NCI-H1694 (cell line): ENCODE measurements at regions not wholly inside any gene's neighbourhood (a gene's known extent, or its start where the extent isn't known, plus 50 kb on each side); places are given as distances from the start of the nearest gene placed in this dataset.
"Not testable (repeated sequence)": the region's sequence is repeated elsewhere in the genome, so short reads cannot be mapped to it uniquely, and the experiment has no call there.

Source experiments
- DNase-seq: peaks from one replicate; lab custom pipeline; 2025; lab: John Stamatoyannopoulos, UW

DNA sequence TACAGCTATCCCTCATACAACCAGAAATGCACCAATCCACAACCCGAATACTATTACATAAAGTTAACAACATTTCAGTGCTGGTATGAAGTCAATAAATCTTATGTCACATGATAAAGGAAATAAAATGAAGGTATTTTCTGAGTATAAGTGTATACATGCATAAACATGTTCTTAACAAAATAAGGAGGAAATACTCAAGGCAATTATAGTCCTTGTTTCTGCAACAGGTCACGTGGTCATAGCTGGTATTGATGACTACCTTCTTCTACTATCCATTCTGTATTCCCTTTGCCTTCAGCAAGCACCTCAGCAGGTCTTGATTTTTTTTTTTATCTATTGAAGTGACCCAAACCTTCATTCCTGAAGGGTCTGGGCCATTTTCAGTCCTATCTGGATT lies 675.6 kb downstream of the RPL10L start:
- no peak for DNase-seq

DNA sequence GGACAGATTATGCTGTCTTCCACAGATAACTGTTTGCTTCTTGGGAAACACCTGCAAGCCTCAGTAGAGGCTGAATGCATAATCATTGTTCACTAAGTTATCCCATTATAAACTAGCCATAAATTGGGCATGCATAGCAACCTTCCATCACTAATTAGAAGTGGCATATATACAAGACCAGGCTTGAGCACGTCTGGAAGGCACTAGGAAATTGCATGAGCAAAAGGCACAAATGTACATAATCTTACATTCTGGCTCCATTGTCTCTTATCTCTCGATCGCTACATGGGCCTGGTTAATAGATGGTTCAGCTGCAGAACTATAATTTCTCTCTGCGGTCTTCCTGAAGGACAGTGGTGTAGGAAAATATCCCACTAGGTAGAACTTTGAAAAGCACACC lies 679.2 kb downstream of the RPL10L start:
- DNase-seq: no peak

DNA sequence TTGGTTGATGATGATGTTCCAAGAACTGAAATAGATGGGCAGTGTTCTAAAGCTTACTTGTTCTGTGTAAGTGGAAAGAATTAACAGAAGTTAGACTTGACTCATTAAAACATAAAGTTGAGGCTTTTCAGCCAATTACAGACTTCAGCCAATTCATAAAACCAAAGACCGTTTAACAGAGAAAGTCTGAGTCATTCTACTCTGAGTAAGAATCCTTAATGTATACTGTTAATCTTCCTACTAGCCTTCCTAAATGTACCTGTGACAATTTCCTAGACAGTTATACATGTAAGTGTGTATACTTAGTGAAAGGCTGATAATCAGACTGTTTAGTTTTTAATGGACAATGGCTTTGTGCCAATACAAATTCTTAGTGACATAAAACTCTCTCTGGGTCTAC lies 681.0 kb downstream of the RPL10L start:
- DNase-seq: no peak

DNA sequence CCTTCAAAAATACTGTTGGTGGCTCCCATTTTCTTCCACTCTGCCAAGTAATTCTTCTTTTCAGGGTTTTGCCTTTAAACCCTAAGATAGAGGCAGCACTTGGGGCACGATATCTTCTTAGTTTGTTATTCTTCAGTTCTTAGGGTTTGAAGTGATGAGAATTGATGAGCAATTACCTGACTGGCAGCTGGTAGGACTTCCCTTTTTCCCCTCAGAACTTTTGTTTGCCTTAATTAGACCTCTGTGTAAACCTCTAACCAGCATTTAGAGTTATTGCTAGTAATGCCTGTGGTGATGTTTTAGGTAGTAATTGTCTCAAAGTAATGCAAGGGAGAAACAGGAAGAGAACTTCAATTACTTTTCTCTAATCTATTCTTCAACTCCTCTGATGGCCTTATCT lies 683.5 kb downstream of the RPL10L start:
- no peak for DNase-seq

DNA sequence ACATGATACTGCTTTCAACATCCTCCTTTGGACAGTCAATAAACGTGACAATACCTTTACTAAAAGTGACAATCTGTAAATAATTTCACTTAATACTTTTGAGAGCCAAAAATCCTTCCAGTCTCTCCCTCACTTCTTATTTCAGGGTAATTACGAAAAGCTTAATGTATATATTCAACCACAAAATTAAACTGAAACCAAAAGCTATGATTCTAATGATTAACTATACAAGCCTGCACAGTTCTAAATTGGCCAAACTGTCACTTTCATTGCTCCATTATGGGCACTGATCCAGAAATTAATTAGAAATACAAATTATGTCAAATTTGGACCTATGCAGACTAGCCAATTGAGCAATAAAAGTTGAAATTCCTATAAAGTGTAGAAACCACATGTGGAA lies 696.5 kb upstream of the MIS18BP1 start:
- DNase-seq: no peak

DNA sequence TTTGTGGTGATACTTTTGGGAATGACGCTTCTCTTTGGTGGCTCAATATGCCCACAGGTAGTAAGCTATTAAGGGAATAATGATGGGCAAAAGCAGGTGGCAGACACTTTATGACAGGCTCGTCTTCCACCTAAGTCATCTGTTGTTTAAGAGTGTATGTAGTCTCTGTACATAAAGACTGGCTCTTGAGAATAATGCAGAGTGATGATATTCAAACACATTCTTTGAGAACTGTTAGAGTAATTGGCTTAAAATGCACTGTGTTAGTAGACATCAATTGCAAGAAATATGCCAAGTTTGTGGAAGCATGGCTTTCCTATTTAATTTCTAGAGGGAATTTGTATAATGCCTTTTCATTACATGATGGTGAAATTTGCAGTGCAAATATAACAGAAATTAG lies 694.8 kb upstream of the MIS18BP1 start:
- no peak for DNase-seq

DNA sequence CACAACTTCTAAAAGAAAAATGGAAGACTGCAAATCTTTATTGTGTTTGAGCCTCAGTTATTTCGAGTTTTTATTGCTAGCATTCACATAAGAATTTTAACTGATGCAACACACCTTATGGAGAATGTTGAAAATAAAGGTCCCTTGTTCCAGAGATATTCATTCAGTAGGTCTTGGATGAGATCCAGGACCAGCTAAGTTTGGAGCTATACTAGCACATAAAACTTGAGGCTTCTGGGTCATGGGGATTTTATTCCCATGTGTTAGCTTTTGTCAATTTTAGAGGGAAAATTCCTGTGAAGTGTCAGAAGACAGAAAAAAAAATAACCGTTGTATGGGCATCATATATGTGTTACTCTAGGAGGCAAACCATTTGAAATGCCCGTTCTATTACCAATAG lies 693.2 kb upstream of the MIS18BP1 start:
- DNase-seq: no peak

DNA sequence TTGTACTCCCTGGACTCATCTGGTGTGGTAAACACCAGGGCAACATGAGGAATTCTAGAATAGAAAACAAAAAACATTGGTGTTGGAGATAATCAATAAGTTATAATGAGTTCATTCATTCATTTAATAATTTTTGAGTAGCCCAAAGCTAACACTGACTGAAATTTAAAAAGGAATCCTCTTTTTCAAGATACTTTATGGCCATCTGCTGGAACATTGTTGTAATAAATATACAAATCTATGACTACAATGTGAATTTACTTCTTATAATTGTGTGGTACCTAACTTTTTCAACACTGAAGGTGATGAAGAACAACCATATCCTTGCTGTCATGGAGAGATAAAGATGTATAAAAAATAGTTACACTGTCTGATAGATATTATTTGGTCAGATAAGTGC lies 687.3 kb upstream of the MIS18BP1 start:
- DNase-seq: no peak

DNA sequence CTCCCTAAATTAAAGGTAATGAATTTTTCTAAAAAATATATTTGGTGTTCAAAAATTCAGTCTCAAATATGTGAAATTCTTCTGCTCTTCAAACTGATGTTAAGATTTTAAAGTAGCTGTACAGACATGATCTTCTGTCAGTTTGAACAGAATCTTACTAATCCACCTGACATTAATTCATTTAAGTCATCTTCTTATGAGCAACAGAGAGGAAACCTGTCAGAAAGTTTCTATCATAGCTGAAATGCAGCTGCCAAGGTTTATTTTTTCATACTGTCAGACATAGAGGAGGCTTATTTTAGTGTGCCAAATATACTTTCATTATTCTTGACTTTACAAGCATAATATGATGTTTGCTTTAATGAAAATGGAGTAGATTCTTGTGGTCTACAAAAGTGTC lies 686.6 kb upstream of the MIS18BP1 start:
- DNase-seq: no peak

DNA sequence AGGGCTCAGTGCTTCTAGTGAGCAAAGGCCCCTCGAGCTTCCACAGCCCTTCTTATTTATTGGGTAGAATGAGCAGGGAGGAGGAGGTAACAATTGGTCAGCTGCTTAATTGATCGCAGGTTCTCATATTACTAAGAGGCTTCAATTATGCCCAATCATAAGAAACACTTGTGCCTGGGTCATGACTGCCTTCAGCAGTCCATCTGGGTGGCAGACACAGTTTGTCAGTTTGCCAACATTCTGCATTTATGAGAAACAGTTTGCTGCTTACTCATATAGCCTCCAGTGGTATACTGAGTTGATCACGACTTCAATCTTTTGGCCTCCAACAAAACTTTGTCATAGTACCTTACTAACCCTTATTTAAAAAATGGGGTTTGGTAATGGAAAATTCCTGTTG lies 667.0 kb upstream of the MIS18BP1 start:
- DNase-seq: not testable (repeated sequence)

DNA sequence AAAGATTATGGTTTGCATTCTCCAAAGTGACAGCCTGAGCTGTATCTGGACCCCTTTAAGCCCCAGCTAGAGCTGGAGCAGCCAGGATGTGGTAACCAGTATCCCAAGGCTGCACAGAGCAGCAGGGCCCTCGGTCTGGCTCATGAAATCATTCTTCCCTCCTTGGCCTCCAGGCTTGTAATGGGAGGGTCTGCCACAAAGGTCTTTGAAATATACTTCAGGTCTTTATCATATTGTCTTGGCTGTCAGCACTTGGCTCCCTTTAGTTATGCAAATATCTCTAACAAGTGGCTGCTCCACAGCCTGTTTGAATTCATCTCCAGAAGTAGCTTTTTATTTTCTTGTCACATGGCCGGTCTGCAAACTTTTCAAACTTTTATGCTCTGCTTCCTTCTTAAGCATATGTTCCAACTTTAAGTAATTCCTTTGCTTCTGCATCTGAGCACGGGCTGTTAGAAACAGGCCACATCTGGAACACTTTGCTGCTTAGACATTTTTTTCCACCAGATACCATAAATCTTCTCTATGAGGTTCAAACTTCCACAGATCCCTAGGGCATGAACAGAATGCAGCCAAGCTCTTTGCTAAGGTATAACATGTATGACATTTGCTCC lies 663.4 kb upstream of the MIS18BP1 start:
- no peak for DNase-seq

DNA sequence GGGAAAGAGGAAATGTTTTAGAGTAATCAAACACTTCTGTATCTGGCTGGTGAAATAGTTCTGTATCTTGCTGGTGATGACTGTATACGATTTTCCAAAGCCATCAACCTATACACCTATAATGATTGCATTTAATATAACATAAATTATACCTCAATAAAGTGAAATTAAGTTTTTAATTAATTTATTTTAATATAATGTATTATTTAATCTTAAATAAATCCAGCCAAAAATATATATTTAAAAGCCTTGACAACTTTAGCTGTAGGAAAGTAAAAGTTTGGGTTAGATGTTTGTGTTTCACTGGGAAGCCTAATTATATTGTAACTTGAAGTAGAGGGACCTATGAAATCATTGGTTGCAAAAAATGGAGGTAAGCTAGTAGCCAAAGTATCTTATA lies 654.8 kb upstream of the MIS18BP1 start:
- DNase-seq: no peak

DNA sequence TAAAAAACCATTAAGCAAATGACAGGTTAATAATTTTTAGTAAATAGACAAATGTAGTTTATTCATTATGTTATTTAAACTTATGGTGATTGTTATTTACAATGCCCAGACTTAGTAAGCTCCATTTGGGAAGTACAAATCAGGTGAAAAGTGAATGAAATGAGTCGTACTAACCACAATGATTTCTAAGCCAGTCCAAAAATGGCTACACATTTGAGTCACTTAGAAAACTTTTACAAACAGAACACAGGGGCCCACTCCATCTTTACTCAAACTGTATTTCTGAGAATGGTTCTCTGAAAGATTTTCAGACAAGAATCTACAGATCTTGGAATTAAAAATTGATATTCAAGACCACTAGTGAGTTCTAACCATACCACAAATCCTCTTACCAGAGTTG lies 653.3 kb upstream of the MIS18BP1 start:
- DNase-seq: no peak

DNA sequence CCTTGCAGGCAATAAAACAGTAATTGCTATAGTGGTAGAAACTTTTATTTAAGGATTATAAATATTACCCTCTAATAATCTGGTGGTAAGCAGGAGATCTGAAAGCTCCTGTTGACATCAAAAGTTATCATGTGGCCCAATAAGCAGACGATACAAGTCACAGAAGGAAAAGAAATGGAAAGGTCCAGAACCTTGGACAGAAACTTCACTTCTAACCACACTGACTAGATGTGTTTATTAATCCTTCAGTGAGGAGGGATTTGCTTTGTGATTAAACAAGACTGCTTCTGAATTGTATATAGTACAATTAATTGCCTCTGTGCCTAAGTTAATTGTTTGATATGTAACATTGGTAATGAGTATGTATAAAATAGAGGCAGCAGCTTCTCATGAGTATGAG lies 652.7 kb upstream of the MIS18BP1 start:
- DNase-seq: no peak

DNA sequence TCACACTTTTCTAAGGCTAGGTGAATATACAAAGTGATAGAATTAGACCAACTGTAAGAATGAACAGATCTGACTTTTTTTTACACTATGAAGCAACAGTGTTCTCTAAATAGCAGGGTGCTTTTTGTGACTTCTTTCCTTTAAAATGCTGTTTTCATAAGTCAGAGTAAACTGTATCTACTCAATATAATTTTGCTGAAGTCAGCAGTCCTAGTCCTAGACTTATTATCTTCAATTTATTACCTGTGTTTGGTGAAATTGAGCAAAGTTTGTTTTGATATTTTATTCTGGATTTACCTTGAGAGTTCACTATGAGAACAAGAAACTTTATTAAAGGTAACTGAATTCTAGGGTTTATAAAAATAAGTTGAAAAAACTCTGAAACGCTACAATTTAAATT lies 651.3 kb upstream of the MIS18BP1 start:
- no peak for DNase-seq

DNA sequence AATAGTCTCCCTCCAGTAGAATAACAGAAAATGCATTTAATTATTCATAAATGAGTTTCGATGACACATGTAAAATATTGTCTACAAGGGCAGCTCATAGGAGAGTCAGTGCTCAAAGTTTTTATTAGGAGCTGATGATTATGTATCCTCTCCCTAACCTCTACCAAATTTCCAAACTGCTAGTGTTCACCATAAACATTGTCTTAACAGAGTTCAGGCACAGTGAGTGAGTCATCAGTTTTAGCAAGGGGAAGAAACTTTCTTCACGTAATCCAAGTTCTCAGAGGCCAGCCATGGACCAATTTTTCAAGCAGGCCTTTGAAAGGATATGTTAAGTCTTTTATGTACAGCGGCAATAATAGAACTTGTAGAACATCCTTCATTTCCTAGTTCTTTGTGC lies 649.2 kb upstream of the MIS18BP1 start:
- no peak for DNase-seq

DNA sequence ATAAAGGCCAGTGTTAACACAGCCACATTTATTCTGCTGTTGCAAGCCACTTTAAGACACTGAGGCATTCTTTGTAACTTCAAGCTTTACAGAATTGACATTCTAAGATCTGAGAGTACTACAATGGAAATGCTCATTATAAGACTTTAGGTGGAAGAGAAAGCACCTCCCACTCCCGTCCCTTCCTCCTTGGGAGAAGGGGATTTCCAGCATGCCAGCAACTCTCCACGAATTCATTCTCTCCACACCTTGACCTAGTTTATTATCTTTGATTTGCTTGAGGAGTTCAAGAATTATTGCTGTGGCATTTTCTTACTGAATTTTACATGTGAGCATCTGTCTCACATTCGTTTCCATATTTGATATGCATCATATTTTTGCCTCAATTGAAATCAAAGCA lies 644.4 kb upstream of the MIS18BP1 start:
- DNase-seq: no peak

DNA sequence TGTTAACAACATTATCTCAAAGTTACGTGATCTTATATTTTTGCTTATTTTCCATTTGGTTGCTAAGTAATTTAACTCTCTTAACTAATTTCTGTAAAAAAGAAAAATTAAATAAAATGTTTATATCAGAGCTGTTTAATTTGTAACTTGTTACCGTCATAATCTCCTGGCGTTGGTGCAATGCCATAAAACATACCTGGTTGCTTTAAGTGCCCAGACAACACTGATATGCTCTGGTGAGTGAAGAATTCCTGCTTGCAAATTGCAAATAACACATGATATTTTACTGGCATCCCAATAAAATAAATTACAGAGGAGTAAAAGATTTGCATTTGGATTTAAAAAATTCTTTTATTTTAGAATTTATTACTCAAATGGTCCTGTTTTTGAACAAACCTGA lies 640.1 kb upstream of the MIS18BP1 start:
- no peak for DNase-seq

DNA sequence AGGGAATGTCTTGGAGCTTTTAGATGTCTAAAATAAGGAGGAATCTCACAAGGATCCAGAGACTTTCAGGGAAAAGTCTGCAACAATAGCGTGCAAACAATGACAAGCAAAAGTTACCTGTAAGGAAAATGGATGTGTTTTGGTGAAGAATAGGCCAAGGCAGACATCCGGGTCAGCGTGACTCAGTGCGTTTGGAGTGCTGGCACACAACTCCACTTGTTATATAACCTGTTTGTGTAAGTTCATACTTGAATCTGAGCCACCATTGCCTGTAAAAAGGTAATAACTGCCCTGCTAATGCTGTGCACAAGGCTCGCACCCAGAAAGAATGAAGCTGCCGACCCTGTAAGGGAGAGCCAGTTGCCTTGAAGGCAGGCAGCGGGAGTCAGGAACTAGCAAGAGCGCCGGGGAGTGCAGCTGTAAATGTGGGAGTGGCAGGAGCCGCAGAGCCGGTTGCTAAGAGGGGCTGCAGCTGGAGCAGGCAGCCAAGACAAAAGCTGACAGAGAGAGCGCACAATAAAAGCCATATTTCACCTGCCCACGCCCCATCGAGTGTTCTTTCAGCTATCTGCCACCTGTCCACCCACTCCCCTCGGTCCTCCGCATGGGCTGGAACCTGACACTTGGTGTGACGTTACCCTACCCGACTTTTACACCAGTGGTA lies 638.5 kb upstream of the MIS18BP1 start:
- no peak for DNase-seq

DNA sequence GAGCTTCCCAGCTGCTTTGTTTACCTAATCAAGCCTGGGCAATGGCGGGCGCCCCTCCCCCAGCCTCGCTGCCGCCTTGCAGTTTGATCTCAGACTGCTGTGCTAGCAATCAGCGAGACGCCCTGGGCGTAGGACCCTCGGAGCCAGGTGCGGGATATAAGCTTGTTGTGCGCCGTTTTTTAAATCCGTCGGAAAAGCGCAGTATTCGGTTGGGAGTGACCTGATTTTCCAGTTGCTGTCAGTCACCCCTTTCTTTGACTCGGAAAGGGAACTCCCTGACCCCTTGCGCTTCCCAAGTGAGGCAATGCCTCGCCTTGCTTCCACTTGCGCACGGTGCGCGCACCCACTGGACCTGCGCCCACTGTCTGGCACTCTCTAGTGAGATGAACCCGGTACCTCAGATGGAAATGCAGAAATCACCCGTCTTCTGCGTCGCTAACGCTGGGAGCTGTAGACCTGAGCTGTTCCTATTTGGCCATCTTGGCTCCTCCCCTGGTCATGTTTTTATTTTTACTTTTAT lies 635.8 kb upstream of the MIS18BP1 start:
- not testable (repeated sequence) for DNase-seq

DNA sequence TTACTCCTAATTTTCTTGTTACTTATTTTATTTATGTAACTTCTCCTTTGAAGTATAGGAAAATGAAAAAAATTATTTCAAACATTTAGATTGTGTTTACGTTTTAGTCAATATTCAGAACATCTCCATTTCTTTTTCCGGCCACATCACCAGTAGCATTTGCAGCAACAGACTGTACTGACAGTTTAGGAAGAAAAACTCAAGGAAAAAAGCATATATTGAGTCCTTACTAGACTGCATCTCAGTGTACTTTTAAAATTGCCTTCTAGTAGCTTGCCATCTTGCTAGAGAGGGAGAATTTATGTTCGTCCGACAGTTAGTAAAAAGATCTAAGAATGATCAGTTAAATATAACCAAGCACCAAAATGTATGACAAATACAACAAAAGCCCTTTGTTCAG lies 625.0 kb upstream of the MIS18BP1 start:
- no peak for DNase-seq

DNA sequence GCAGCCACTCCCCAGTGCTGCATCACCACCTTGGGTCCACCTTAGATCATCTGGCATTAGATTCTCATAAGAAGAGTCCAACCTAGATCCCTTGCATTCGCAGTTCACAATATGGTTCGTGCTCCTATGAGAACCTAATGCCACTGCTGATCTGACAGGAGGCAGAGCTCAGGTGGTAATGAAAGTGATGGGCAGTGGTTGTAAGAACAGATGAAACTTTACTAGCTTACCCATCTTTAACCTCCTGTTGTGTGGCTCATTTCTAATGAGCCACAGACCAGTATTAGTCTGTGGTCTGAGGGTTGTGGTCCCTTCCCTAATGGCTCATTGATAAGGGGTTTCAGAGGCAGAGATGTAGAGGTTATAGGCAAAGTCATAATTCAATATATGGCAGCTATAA lies 615.9 kb upstream of the MIS18BP1 start:
- DNase-seq: no peak

DNA sequence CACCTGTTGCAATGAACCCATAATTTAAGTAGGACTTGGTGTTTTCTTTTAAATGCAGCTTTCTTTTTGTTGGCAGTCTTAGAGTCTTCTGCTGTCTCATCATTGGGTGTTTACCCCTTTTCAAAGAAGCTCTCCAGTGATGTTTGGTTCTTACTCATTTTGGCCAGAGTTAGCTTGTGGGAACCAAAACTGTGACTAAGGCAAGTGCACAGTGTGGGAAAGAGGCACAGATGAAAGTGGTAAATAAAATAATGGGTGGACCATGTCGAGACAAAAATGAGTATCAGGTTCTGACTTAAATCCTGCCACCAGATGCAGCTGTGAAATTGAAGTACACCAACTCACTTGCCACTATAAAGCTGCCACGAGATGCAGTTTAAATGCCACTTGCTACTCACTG lies 615.4 kb upstream of the MIS18BP1 start:
- no peak for DNase-seq
